Suprapubic skin (tissue), 4 donors: ENCODE measurements at regions not wholly inside any gene's neighbourhood (a gene's known extent, or its start where the extent isn't known, plus 50 kb on each side); places are given as distances from the start of the nearest gene placed in this dataset.

Experiments
- CTCF ChIP-seq, 2 donors: fragments of 200-600 bp in 1 of 2; fragments of 450-650 bp in 1 of 2; sonication (generic) in 1 of 2; IDR thresholded peaks; one replicate each; pipeline ENCODE4 v1.5.1; 2016 to 2019; ENCODE audit warnings: antibody characterized with exemption in 2 of 2, mild to moderate bottlenecking in 1 of 2, moderate library complexity in 1 of 2
- POLR2A ChIP-seq, 2 donors: fragments of 450-650 bp; IDR thresholded peaks; one replicate each; pipeline ENCODE4 v1.6.1; 2017; ENCODE audit warnings: antibody characterized with exemption in 2 of 2, mild to moderate bottlenecking in 2 of 2, moderate library complexity in 2 of 2
- POLR2AphosphoS5 ChIP-seq, 3 donors: sonication (generic); formaldehyde crosslinking; IDR thresholded peaks; one replicate each; pipeline ENCODE4 v1.6.1; 2017; ENCODE audit warnings: antibody characterized with exemption in 3 of 3

GRCh38 chr15:92333709-92334108, 60.0 kb upstream of the ST8SIA2 start:
- TF ChIP-seq CTCF (IDR thresholded peaks at IDR 0.05) = no peak
- no peak for TF ChIP-seq POLR2A (IDR thresholded peaks at IDR 0.05)
- TF ChIP-seq POLR2AphosphoS5 (IDR thresholded peaks at IDR 0.05) = no peak
